ENCODE measurements at regions not wholly inside any gene's neighbourhood (a gene's known extent, or its start where the extent isn't known, plus 50 kb on each side); places are given as distances from the start of the nearest gene placed in this dataset.

DNA sequence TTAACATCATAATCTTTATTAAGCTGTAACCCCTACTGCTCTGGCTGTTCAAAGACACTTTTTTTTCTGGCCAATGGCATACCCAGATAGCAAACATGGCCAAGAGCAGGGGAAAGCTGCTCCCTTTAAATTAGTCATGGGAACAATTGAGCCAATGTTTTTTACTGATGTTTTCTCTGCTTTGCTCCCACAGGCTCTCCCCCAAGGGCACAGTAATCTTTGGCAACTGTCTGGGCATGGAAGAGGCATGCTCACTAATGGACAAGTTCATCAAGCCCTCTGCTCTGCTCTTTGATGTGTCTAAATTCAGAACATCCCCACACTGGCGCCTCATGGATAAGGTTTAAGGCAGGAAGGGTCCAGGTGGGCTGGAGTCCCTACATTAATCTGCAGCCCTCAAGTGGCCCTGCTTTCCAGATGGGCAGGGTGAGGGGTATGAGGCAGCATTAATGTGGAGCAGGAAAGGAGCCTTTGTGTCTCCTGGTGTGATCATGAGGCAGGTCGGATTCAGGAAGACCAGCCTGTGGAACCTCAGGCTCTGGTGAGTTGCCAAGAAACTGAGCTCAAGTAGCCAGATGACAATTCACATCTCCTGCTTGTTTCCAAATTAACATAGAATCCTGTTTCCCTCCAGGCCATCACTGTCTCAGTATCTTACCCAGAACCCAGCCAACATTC is 227.0 kb upstream of the CST7 start:
- TF ChIP-seq EZH2 (IDR thresholded peaks at IDR 0.05; ENCODE audit: borderline replicate concordance, low read depth, low read length, severe bottlenecking) = no peak
- TF ChIP-seq, protein P1, sequence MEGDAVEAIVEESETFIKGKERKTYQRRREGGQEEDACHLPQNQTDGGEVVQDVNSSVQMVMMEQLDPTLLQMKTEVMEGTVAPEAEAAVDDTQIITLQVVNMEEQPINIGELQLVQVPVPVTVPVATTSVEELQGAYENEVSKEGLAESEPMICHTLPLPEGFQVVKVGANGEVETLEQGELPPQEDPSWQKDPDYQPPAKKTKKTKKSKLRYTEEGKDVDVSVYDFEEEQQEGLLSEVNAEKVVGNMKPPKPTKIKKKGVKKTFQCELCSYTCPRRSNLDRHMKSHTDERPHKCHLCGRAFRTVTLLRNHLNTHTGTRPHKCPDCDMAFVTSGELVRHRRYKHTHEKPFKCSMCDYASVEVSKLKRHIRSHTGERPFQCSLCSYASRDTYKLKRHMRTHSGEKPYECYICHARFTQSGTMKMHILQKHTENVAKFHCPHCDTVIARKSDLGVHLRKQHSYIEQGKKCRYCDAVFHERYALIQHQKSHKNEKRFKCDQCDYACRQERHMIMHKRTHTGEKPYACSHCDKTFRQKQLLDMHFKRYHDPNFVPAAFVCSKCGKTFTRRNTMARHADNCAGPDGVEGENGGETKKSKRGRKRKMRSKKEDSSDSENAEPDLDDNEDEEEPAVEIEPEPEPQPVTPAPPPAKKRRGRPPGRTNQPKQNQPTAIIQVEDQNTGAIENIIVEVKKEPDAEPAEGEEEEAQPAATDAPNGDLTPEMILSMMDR (IDR thresholded peaks at IDR 0.05; ENCODE audit: extremely low read depth in 1 of 2, insufficient read depth in 1 of 2, low read depth in 1 of 2, low read length in 2 of 2) = no peak
- no peak for TF ChIP-seq POLR2AphosphoS5 (IDR thresholded peaks at IDR 0.05; ENCODE audit: insufficient read depth, low read depth, low read length)
- no peak for TF ChIP-seq POLR2A (IDR thresholded peaks at IDR 0.05; ENCODE audit: low read depth, low read length)

Data from endothelial cell of umbilical vein (primary cell).